ENCODE measurements at regions not wholly inside any gene's neighbourhood (a gene's known extent, or its start where the extent isn't known, plus 50 kb on each side); places are given as distances from the start of the nearest gene placed in this dataset.

- TF ChIP-seq CTCF (IDR thresholded peaks at IDR 0.05; ENCODE audit: low read depth, low read length) = no peak
- H3K4me3 ChIP-seq (replicated peaks in 1 of 2; ENCODE audit: low read depth in 2 of 2, low read length in 2 of 2) = no peak overlapping the region
- no peak for DNase-seq (ENCODE audit: low read depth in 2 of 2)
These were observed 127.5 kb upstream of the SLC1A4 start for GRCh38 chr2:64861452-64862397.

- peak in 1 of 2 donors; percentile 51 for DNase-seq (ENCODE audit: low read depth in 2 of 2)
- no peak for TF ChIP-seq CTCF (IDR thresholded peaks at IDR 0.05; ENCODE audit: low read depth, low read length)
- H3K4me3 ChIP-seq (replicated peaks in 1 of 2; ENCODE audit: low read depth in 2 of 2, low read length in 2 of 2) = no peak overlapping the region
These were observed 126.6 kb upstream of the SLC1A4 start for GRCh38 chr2:64862623-64863022.

GRCh38 chr2:64863097-64863820 is 125.9 kb upstream of the SLC1A4 start:
- TF ChIP-seq CTCF (IDR thresholded peaks at IDR 0.05; ENCODE audit: low read depth, low read length) = no peak
- no peak overlapping the region for H3K4me3 ChIP-seq (replicated peaks in 1 of 2; ENCODE audit: low read depth in 2 of 2, low read length in 2 of 2)

DNA sequence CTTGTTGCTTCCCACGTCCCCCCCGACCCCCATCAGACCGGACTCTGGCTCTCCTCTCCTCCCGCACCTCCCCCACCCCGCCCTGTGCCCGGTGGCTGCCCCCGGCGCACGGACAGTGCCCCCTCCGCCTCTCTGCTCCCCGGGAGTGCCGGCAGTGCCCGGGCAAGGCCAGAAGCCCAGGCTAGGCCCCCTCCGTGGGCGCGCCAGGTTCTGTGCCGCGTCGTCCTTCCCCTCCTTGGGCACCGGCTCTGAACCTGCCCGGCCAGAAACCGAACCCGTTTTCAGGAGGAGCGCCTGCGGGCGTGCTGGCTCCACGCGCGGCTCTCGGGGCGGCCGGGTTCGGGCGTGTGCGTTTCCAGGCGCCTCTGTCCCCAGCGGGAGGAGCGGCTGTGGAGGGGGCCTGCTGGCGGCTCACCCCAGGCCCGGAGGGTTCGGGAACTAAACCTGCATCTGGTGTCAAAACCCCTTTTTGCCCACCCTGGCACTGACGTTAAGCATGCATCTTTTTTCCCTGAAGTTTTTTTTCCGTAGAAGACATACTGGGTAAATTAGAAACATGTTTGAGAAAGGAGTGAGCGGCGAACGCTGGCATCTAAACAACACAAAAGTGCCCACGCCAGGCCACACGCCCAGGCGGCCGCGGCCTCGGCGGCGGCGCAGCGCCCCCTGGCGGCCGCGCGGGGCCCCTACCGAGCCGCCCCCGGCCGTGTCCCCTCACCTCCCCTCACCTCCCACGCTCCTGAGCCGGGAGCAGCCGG is 123.9 kb upstream of the SLC1A4 start:
- peak overlapping the region; percentile 28 to 43 for H3K4me3 ChIP-seq (replicated peaks in 1 of 2; ENCODE audit: low read depth in 2 of 2, low read length in 2 of 2)
- DNase-seq (ENCODE audit: low read depth in 2 of 2) = peak; percentile 73 to 80
- peak; percentile 28 for TF ChIP-seq CTCF (IDR thresholded peaks at IDR 0.05; ENCODE audit: low read depth, low read length)

More at GRCh38 chr2:64863097-64863820, 125.9 kb upstream of the SLC1A4 start:
- DNase-seq (ENCODE audit: low read depth in 2 of 2) = no peak

DNA sequence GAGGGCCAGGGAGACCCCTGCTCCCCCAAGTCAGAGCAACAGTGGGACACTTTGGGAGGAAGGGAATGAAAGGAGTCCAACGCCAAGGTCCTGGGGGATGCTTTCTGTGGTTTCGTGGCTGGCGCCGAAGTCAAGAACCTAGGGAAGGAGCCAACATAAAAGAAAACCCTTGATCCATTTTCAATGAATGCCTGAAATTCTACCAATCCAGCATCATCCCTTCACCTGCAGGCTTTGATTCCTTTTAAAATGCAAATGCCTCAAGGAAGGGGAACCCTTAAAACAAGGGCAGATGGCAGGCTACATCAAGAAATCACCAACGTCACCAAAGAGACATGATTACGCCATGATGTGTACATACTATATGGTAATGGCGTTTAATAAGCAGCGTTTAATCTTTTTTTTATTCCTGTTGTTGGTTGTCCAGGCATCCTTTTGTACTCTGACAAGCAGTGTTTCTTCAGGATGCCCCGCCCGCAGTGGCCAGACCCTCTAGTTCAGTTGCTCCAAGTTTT is 123.3 kb upstream of the SLC1A4 start:
- TF ChIP-seq CTCF (IDR thresholded peaks at IDR 0.05; ENCODE audit: low read depth, low read length) = no peak
- peak overlapping the region; percentile 16 to 24 for H3K4me3 ChIP-seq (replicated peaks in 1 of 2; ENCODE audit: low read depth in 2 of 2, low read length in 2 of 2)
- no peak for DNase-seq (ENCODE audit: low read depth in 2 of 2)

- DNase-seq (ENCODE audit: low read depth in 2 of 2) = peak; percentile 83 to 92
- no peak overlapping the region for H3K4me3 ChIP-seq (replicated peaks in 1 of 2; ENCODE audit: low read depth in 2 of 2, low read length in 2 of 2)
- no peak for TF ChIP-seq CTCF (IDR thresholded peaks at IDR 0.05; ENCODE audit: low read depth, low read length)
These were observed 122.4 kb upstream of the SLC1A4 start for GRCh38 chr2:64866797-64867196.

Measured in cardiac fibroblast (primary cell).